NCI-H526 treated with DMSO at 0.1 percent for 48 hours (cell line): ENCODE measurements at regions not wholly inside any gene's neighbourhood (a gene's known extent, or its start where the extent isn't known, plus 50 kb on each side); places are given as distances from the start of the nearest gene placed in this dataset.

Experiments
- DNase-seq: peaks from one replicate; lab custom pipeline; 2025; lab: John Stamatoyannopoulos, UW

DNA sequence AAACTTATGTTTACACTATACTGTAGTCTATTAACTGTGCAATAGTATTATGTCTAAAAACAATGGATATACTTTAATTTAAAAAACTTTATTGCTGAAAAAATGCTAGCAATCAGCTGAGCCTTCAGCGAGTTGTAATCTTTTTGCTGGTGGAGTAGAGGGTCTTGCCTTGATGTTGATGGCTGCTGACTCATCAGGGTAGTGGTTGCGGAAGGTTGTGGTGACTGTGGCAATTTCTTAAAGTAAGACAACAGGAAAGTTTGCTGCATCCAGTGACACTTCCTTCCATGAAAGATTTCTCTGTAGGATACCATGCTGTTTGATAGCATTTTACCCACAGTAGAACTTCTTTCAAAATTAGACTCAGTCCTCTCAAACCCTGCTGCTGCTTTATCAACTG, 234.7 kb upstream of the CSF3R start:
- DNase-seq: no peak

DNA sequence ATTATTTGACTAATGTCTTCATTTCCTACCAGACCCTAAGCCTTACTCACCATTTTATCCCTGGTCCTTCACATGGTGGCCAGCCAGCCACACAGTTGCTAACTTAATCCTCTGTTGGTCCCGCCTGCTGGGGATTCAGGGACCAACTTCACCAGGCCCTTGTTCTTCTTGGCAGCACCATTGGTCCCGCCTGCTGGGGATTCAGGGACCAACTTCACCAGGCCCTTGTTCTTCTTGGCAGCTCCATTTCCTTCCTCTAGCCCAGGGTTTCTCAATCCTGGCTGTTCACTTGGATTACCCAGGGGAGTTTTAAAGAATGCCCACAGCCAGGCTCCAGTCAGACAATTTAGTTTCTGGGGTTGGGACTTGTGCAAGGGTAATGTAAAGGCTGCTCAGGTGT, 233.1 kb upstream of the CSF3R start:
- DNase-seq: no peak

DNA sequence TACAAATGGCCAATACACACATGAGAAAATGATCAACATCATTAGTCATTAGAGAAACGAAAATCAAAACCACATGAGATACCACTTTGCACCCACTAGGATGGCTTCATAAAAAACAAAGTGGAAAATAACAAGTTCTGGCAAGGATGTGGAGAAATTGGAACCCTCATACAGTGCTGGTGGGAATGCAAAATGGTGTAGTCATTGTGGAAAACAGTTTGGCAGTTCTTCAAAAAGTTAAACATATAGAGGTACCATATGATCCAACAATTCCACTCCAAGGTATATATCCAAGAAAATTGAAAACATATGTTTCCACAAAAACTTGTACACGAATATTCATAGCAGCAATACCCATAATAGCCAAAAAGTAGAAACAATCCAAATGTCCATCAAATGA, 231.6 kb upstream of the CSF3R start:
- DNase-seq: no peak

DNA sequence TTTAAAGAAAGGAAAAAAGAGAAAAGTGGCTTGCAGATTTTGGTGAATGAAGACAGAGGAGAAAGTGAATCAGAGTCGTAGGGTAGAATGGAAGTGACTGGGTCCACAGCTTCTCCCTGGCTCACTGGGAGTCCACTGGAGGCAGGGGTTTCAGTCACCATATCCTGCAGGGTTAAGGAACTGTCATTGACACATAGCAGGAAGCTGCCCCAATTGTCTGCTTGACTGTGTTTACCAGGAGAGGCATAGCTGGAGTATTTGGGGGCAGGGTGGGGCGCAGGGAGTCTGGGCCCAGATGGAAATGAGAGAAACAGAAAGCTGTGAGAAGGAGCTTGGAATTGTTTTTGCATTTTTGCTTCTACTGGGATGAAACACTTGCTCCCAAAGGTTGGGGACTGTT, 228.8 kb upstream of the CSF3R start:
- no peak for DNase-seq

DNA sequence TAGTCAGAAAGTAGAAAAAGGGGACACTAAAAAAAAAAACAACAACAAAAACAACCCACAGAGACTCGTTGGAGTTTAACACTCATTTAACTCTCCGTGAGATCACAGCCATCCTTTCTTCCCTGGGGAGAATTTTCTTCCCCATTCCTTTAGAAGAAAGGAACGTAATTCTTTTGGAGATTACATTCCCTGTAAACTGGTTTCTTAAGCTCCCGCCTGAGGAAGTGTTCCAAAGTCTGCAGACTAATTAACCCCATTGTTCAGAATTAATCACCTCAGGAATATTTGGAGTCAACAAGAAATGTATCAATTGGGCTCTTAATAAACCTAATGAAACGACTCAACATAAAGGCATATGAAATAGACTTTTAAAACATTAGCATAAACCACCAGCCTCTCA, 228.2 kb upstream of the CSF3R start:
- no peak for DNase-seq

DNA sequence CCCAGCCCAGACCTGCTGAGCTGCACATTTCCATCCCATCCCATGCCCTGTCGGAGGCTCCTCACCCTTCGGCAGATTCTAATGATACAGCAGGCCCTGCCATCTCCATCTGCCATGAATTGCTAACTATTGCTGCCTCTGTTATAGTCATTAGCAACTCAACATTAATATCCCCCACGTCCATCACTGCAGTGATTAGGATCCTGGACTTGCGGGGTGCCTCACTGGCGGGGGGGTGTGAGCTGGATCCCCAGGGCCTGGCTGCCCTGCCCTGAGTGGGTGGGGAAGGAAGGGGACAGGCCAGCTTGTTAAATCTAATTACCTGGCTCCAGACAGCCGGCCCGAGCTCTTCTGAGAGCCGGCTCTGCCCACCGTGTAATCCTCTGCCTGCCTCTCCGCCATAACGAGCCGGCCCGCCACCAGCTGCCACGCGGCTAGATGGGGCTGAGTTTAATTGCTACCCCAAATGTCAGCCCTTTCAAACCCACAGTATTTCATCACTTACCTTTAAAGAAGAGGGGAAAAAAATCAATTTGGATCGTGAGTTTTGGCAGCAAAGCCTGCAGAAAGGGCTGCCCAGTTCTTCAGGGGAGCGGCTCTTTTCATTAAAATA, 227.3 kb upstream of the CSF3R start:
- DNase-seq: no peak

DNA sequence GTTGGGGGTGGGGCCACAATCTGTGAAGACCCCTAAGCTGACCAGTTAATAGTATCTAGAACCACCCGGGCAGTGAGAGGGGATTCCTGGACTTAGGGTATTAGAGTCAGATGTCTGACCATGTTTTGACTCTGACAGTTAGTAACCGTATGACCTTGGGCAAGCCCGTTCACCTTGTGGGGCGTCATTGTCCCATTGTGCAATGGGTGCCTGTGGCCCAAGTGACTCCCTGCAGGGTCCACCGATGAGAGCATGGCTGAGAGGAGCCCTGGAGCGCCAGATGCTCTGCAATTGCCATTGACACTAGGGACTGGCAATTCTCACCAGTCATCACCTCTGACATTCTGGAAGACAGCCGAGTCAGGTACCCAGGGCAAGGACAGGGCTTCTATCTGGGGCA, 225.9 kb upstream of the CSF3R start:
- no peak for DNase-seq

DNA sequence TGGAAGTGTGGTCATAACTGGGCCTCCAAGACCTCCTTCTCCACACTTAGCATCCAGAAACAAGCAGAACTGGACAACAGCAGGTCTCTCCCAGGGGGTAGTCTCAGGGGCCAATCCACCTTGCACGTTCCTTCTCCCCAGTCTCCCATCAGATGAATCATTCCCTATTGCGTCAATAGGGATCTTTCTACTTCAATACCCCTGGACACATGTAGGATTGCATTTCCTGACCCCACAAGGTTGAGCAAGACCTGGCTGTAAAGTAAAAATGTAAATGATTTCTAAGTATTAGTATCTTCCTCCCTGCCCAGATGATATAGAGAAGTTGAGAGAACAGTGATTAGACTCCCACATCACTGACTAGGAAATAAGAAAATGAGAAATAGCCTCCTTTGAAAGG, 224.5 kb upstream of the CSF3R start:
- no peak for DNase-seq

DNA sequence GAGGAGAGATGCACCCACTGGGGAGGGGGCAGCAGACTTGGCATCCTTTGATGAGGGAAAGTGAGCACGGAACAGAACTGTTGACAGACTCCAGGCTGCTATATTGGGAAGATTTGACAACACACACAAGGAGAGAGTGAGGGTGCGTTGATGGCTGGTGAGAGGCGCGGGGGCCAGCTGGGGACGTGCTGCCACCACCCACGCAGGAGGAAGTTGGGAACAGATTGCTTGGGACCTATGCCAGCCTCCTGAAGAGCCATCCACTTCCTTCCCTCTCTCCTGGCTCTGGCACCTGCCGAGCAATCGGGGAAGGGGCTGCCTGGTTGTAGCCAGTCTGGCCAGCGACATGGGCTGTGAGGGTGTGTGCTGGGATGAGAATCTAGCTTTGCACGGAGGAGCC, 223.7 kb upstream of the CSF3R start:
- DNase-seq: no peak

DNA sequence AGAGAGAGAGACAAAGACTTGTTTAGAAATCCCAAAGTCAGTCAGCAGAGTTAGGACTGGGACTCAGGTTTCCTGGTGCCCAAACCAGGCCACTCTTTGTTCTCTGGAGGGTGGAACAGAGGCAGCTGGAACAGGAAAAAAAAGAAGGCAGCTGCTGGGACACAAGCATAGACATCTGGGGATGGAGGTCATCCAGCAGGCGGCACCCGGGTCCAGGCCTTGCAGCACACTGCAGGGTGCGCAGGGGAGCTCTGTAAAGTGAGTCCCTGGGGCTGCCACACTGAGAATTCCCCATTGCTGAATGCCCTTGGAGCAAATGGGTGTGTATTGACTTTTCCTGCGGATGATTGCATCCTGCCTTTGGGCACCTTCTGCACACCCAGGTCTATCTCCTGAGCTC, 222.9 kb upstream of the CSF3R start:
- DNase-seq: no peak

DNA sequence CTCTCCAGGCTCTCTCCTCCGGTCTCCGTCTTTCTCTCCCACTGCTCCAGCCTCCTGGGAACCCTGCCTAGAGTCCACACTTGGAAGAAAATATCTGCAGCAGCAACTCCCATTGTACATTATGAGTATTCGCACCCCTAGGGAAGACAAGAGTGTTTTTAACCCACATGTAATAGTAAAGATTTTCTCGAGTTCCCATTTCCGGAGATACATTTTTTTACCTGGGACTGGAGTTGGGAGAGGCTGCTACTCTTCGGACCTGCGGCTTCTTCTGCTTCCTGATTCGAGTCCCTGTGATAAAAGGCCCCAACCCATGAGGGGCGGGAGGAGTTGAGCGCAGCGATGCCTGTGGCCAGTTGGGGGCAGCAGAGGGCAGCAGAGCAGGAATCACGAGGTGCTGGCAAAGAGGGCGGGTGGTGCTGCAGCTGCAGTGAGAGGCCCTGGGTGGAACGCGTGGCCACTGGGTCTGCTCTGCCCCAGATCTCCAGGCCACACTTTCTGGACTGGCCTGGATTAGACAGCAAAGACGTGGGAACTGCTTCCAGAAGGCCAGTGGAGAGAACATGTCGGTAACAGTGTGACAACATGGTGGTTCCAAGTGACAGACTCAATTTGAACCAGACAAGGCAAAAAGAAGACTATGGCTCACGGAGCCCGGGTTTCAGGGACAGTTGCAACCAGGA, 221.0 kb upstream of the CSF3R start:
- DNase-seq: peak; percentile 88

DNA sequence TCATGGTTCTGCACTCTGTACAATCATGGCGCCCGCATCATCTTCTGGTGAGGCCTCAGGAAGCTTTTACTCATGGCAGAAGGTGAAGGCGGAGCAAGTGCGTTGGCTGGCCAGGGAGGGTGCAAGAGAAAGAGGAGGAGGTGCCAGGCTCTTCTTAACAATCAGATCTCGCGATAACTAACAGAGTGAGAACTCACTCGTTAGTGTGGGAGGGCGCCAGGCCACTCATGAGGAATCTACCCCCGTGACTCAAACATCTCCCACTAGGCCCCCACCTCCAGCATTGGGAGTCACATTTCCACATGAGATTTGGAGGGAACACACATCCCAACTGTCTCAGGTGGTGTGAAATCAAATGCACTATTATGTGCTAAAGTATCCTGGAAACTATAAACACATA, 220.2 kb upstream of the CSF3R start:
- no peak for DNase-seq

DNA sequence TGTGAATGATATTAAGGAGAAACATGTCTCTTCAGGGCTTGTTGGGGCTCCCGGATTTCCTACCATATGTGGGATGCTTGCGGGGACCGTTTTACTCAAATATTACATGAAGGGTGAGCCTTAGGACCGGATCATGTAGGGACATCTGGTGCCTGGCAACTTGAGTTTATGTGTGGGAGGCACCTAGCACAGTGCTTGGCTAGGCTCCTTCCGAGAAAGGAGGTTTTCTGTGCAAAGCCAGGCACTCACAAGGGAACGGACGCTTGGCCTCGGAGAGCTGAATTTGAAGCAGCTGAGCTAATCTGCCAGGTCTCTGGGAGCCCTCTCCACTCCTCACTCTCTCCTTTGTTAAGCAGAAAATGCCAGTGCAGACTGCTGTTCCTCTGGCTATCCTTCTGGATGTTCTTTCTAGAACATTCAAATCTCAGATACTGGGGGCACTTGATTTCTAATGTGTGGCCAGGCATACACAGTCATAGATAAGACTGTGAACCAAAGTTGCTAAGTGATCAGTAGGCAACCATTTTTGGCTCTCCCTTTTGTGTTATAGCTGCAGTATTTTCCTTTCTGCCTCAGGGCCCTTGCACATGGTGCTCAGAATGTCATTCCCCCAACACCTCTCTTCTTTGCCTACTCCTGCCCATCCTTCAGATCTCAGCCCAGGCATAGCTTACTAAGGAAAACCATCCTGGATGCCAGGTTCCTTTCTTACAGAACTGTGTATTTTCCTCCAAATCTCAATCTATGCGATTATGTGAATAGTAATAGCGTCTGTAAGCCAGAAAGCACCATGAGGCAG, 216.6 kb upstream of the CSF3R start:
- no peak for DNase-seq

DNA sequence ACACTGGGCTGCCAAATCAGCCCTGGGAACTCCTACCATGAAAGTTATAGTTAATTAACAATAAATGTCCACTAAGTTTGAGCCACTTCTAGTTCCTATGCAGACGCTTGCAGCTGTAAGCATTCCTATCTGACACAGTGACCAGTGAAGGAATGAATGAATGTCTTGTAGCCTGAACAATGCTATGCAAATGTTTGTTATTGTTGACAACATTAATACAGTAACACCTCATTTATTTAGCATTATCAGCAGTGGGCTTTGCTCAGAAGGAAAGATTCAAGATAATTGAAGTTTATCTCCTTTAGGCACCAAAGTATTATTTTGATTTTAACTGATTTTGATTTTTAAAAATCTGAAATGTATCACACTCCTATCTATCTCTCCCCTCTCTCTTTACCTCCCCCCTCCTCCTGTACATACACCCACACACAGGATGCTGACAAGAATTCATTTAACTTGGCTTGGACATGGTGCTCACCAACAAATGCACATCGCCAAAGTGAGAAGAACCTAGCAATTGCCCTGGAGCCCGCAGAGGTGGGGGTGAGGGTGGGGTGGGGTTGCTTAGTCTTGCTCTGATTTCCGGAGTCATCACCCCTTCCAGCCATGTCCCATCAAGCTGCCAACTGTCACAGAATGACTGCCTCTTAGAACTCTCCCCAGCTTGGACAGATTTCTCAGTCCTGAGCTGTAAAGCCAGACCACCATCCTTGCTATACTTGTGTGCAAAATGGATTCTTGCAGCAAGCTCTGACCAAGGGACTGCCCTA, 215.3 kb upstream of the CSF3R start:
- DNase-seq: no peak

DNA sequence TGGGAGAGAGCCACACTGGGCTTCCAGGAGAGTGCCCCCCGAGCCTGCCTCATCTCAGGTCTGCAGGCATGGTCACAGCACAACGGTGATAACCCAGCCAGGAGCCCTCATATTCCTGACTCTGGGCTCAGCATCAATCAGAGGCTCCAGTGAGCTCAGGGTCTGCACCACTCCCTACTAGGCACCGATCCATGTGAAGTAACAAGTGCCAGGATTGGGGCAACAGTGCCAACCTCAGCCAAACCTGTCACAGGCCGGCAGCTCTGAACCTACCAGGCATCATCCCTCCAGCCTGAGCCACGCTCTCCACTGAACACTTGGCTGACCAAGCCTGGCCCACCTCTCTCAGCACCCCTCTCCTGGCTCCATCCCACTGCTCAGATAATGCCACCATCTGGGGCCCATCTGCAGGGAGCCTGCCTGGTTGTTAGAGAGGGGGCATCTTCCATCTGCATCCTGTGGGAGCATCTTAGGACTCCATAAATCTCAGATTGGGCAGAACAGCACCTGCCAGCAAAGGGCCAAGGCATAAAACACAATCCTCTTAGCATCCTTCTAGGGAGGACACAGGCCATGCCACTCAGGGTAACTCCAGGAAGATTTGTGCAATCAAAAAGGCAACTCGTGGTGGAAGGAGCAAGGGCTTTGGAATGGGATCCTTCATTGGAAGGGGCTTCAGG, 213.7 kb upstream of the CSF3R start:
- no peak for DNase-seq

DNA sequence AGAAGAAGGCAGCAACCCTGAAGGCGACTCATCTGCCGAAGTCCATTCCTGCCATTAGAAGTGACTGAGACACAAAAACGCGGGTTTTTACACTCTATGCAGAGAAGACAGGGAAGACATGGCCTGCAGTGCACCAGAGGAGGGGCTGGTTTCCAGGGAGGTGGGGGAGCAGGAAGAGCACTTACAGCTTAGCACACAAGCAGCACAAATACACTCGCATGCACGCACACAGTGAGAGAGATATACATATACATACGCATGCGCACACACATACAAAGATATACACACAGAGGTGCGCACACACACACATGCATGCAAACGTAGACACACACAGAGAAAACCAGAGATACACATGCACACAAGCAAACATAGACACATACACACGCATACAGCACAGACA, 210.9 kb upstream of the CSF3R start:
- no peak for DNase-seq

DNA sequence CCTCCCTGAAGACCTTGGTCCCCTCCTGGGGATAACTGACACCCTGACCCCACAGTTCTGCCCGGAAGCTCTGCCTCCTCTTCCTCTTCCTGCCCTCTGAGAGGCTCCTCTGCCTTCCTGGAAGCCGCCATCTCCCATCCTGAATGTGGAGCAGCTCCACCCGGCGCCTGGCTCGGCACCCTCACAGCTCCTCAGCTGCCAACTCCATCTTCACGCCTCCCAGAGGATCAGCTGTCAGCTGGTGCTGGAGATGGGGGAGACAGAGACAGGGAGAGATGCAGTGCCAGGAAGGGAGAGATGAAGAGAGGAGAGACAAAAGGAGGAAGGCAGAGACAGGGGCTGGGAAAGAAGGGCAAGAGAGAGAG, 210.4 kb upstream of the CSF3R start:
- DNase-seq: no peak

DNA sequence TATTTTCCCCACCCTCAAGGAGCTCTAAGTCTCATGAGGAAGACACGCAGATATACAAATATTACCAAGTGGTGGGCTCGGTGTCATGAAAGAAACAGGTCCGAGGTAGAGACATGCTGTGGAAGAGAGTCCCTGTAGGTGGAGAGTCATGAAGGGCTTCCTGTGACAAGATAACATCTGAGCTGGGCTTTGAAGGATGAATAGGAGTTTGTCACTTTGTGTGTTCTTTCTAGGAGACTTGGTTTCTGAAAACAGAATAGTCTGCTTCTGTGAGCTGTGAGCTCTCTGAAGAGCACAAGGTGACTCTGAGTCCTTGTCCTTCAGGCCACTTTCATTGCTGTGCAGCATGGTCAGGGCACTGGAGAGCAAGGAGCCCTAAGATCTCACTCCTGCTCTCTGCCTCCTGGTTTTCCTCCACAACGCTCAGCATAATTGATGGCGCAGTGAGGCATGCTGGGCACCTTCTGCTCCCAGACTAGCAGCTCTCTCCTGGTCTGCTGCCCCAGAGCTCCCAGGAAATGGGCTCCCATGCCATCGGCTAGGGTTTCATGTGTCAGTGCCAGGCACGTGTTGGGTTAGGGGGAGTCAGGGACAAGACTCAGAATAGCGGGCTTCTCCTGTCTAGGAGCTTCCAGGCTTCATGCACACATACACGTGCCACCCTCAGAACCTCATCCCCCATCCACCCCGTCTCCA, 209.9 kb upstream of the CSF3R start:
- no peak for DNase-seq

DNA sequence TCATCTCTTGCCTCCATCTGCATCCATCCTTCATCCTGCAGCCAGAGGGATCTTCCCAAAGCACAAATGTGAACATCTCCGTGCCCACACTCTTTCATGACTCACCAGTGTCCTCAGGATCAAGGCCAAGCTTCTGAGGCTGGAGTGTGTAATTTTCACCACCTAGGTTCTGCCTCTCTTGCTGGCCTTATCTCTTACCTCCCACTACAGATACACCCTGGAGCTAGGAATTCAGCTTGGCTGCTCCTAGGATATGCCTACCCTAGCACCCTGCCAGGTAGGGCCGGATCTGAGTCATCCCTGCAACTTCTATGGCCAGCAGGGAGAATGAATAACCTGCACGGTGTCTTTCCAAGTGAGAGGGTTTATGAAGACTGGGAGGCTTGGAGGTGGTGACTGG, 208.7 kb upstream of the CSF3R start:
- DNase-seq: no peak

DNA sequence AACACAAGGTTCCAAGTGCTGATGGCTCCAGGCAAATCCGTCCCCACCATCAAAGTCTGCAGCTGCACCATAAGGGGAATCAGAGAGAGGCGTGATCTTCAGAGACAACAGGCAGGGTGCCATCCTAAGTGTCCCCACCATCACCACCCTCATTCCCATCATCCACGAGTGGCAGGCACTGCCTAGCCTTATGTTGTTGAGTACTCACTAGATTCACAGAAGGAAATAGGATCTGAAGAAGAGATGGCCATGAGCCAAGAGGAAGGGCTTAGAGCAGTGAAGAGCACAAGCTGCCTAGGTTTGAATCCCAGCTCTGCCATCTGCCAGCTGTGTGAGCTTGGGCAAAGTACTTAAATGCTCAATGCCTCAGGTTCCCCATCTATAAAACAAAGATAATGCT, 207.3 kb upstream of the CSF3R start:
- no peak for DNase-seq

DNA sequence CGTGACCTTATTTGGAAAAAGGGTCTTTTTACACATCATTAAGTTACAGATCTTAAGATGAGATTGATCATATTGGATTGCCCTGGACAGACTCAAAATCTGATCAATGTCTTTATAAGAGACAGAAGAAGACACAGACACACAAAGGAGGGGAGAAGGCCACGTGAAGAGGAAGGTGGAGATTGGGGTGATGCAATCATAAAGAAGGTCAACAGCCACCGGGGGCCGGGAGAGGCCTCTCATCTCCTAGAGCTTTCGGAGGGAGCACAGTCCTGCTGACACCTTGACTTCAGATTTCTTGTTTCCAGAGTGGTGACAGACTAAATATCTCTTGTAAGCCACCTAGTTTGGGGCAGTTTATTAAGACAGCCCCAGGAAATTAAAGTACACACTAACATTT, 204.6 kb upstream of the CSF3R start:
- DNase-seq: no peak
